Right renal cortex interstitium (tissue), 3 donors: ENCODE measurements at regions not wholly inside any gene's neighbourhood (a gene's known extent, or its start where the extent isn't known, plus 50 kb on each side); places are given as distances from the start of the nearest gene placed in this dataset.
"Not testable (repeated sequence)": the region's sequence is repeated elsewhere in the genome, so short reads cannot be mapped to it uniquely, and the experiment has no call there.

Experiments
- DNase-seq, 3 donors: peaks; one replicate each; pipeline ENCODE4 v3.0.0-alpha.2; 2013; ENCODE audit warnings: low read depth in 3 of 3, low spot score in 2 of 3

DNA sequence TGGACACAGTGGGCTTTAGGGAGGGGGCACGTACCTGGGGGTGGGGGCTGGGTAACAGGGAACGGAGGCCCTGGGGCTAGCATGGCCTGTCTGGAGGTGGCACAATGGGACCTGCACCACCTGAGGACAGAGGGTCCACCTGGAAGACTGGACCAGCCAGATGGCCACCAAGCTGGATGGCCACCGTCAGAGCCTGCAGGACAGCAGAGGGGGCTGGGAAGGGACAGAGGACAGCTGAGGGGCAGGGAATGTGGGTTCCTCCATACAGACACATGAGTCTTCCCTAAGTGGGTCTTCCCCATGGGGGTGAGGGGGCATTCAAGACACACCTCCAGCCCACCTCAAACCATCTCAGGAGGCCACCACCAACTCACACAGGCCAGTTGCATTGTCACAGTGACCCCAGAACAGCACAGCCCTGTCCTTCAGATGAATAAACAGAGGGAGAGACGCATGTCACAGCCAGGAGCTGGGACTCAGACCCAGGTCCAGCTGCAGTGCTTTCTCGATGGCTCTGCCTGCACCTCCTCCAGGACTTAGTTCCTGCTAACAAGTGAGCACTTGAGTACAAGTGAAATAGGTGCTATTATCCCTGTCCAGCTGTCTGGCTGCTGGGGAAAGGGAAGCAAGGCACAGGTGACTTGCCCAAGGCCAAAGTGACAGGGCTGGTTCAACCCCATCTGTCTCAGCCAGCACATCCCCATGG lies 52.4 kb upstream of the CSPG4 start:
- DNase-seq: not testable (repeated sequence)

DNA sequence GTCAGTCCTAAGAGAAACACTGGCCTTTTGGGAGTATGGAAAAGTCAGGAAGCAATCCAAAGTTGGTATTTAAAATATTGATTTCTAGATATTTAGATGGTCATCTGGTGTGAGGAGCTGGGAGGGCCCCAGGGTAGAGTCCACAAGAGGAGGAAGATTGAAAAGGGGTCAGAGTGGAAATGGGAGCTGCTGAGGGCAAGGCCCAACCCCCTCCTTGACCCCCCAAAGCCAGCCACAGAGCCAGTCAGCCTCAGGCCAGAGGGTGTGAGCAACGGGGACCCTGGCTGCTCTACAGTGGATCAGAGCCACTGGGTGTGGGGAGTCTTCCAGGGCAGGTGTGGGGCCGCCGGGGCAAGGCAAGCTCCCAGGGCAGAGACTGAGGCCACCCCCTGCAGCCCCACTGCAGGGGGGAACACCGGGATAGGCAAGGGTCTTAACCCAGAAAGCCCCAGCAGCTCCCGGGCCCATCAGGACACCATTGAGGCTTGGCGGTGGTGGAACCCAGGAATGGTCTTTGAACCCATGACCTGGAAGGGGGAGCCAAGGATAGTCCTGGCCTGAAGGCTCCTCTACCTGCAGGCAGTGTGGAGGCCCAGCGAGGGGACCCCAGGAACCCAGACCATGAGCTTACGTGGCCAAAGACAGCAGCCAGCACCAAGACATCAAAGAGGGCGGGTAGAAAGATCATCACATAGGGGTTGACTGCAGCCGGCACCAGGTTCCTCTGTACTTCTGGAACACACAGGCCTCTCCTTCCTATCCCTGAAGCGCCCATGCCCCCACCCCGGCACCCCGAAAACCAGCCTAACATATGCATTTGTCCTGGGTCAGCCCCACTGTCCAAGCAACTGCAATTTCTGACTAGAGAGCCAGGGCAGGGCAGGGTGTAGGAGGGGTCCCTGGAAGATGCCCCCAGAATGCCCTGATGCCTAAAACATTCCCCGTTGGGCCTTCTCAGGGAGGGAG lies 51.3 kb upstream of the CSPG4 start:
- DNase-seq: not testable (repeated sequence)

DNA sequence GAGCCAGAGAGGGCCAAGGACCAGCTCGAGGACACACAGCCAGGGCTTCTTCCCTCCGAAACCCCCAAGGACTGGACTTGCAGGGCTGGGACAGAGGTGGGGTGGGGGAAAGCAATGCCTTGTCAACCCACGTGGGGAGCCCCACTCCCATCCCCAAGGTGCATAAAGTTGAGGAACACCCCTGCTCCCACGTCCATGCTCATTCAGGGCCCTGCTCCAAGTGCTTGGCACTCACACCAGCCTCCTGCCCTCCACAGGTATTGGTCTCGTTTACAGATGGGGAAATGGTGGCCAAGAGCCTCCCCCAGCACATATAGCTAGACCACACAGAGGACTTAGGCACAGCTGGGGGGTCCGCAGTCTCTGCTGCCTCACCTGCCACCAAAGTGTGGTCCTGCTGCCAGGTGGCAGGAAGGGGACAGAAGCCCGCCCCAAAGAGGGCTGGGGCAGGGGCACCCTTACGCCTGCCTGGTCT lies 50.5 kb upstream of the CSPG4 start:
- DNase-seq: no peak
